ENCODE measurements at regions not wholly inside any gene's neighbourhood (a gene's known extent, or its start where the extent isn't known, plus 50 kb on each side); places are given as distances from the start of the nearest gene placed in this dataset.
"Not testable (repeated sequence)": the region's sequence is repeated elsewhere in the genome, so short reads cannot be mapped to it uniquely, and the experiment has no call there.

GRCh38 chr2:161055289-161055688, 104.9 kb upstream of the TANK start:
- no peak for DNase-seq

- no peak for DNase-seq
Measured at GRCh38 chr2:161059388-161059787, 100.8 kb upstream of the TANK start.

DNA sequence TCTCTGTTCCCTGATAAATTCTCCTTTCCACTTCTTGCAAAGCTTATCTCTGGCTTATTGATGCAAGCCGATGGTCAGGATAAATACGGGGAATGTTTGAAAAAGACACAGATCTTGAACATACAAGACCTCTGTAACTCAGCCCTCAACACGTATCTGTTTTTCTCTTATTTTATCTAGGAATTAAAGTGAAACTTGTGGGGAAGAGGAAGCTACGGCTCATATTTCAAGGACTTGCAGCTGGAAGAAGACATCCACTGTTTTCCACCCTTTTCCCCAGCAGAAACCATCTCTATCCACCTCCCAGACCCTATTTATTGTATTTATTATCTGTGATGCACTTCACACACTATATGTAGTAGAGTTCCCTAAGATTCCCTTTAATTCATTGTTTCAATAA, 98.4 kb upstream of the TANK start:
- no peak for DNase-seq

DNA sequence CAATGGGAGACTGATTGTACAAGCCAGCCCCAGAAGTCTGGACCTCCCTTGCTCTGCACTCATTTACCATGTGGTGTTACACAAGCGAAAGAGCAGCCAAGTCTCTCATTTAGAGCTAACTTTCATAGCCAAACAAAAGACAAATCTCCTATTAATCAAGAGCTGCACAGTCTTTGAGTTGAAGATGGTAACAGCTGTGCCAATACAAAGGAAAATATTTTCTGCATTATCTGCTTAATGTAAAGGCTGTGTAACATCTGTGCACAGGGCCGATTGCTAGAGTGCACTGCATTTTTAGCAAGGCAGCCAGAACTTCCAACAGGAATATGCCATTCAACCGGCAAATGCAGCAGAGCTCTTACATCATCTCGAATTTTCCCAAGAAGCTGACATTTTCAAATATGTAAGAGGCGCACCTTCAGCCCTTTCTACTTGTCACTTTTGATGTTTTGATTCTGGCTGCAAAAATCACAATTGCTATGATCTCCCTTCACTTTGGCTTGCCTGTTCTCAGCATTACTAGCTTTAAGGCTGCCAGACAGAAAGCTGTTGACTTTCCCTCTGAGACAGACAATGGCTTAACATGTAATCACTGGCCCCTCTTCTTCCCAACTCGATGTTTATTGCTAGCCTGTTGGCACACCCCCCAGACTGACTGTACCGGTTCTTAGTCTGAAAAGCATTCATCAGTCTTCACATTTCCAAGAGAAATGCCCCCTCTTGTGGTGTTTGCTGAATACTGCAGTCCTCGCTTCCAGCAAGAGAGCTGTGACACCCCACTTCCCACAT, 96.9 kb upstream of the TANK start:
- peak; percentile 75 to 83 for DNase-seq

- no peak for DNase-seq
Measured at GRCh38 chr2:161063946-161064306, 96.3 kb upstream of the TANK start.

GRCh38 chr2:161067846-161068350, 92.3 kb upstream of the TANK start:
- DNase-seq: no peak

DNA sequence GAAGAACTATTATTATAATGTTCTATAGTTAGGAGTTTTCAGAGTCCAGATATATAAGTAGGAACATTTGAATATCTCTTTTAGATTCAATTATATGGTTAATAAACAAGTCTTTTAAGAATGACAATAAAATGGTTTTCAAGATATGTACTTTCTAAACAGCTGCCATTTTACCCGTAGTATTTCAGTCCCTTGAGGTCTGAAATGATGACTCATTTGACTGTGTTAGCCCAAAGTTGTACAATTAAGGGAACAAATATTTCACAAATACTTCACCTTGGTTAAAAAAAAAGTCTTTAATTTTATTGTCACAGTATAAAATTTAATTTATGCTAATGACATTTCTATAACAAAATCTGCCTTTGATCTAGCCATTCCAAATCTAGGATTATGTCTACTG, 91.6 kb upstream of the TANK start:
- DNase-seq: no peak

DNA sequence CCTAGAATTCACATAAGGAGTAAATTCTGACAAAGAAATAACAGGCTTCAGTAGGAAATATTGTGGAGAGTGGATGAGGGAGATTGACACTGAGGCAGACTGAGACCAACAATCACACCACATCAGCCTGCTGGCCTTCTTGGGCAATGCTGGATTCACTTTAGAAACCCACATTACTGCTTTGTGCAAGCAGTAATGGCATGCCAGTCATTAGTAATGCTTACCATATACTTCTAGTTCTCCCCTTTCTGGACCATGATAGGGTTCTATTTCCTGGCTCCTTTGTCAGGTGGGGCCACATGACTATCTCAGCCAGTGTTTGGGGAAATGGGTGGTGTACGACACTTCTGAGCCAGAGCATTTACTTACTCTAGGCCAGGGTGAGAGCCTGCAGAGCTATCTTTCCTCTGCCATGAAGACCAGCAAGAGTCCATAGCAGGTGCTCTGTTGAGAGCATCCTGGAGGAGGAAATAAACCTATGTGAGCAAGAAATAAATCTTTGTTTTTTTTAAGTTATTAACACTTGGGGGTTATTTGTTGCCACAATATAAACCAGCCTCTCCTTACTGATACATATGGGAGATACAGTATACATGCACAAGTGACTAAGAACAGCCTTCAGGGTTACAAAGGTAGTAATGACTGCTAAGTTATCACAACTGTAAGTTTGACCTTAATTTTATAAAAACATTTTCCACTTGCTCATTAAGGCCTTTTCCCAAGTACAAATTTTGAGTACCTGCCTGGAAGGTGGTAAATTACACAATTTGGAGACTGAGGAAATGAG, 89.3 kb upstream of the TANK start:
- no peak for DNase-seq

DNA sequence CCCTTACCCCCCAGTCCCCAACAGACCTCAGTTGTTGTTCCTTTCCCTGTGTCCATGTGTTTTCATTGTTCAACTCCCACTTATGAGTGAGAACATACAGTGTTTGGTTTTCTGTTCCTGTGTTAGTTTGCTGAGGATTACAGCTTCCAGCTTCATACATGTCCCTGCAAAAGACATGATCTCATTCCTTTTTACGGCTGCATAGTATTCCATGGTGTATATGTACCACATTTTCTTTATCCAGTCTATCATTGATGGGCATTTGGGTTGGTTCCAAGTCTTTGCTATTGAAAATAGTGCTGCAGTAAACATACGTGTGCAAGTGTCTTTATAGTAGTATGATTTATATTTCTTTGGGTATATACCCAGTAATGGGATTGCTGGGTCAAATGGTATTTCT, 87.8 kb upstream of the TANK start:
- not testable (repeated sequence) for DNase-seq

DNA sequence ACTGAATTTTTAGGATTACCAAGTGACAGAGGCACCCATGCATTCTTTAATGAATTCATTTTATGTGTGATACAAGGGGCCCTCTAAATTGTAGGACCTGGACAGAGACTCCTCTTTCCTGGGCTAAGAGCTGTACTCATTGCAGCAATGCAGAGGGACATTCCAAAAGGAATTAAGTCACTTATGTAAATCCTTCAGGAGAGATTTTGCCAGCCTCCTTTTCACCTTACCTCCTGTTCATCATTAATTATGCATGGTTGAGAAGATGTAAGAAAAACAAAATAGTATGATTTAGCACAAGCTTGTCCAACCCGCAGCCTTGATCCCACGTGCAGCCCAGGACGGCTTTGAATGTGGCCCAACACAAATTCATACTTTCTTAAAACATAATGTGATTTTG, 84.5 kb upstream of the TANK start:
- DNase-seq: no peak

DNA sequence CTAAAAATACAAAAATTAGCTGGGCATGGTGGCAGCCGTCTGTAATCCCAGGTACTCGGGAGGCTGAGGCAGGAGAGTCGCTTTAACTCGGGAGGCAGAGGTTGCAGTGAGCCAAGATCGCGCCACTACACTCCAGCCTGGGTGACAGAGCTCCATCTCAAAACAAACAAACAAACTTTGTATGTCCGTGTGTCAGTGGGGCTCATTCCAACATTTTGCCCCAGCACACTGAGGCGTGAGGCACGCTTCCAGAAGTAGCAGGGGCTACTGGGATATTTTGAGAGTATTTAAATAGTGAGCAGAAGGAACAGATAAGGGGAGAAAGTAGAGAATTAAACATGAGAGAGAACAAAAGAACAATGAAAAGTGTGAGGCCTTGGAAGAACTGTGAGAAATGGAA, 83.3 kb upstream of the TANK start:
- no peak for DNase-seq

DNA sequence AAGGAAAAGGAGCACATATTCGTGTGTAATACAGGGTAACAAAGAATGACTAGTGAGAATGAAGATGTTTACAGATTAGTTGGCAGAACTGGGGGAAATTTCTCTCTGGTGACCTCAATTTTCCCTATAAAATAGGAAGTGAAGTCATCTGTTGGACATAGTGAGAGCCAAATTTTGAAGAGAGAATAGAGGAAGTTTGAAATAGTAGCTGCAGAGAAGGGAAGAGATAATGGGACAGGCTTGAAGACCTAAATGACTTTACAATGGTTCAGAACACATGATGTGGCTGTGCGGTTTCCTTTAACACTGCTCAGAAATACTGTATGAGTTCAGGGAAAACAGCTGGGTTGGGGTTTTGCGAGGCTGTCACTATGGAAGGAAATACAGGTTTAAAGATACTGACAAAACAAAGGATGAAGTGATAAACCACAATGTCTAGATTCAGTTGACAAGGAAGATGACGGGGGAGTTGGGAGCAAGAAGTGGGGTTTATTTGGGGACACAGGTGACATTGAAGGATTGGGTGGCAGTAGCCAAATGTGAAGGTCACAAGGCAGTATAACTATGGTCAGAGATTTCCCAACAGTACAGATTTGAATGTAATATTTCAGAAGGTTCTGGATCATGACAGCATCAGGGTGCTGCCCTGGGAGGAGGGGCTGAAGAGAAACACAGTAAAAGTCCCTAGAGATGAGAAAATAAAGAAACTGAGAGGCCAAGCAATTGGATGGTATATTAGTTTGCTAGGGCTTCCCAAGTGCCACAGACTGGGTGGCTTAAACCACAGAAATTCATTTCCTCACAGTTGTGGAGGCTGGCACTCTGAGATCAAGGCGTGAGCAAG, 82.6 kb upstream of the TANK start:
- peak; percentile 23 to 26 for DNase-seq

GRCh38 chr2:161078211-161078539, 82.1 kb upstream of the TANK start:
- no peak for DNase-seq

- DNase-seq: no peak
Measured at GRCh38 chr2:161085149-161085548, 75.1 kb upstream of the TANK start.

GRCh38 chr2:161088658-161089350, 71.4 kb upstream of the TANK start:
- DNase-seq: no peak

DNA sequence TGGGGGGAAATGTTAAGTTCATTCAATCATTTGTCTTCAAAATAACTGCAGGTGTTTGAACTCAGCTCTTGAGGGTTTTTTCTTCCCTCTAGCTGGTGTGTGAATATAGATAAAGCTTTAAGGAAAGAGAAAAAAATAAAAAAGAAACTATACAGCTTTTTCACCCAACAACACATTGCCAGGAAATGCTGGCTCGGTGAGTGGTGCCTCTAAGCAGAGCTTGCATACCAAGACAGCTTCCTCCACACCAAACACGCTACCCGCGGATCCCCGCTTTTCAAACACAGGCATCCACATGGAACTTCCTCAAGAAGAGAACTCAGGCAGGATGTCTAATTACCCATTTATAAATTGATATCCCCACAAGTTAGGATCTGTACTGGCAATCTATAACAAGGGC, 69.8 kb upstream of the TANK start:
- DNase-seq: no peak

DNA sequence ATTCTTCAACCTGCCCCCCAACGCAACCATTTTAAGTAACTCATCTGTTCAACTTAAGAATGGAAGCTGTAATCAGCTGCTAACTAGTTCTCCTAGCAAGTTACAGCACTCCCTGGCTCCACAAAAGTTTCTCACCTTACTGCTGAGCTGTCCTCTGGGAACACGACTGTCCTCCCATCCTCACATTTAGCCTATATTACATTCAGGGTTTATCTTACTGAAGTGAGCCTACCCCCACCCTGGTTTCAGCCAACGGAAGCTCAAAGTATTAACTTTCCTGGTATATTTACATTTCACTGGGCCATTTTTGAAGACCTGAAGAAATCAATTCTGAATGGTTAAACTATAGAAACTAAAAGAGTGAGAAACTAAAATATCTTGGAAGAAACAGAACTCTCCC, 64.9 kb upstream of the TANK start:
- no peak for DNase-seq

GRCh38 chr2:161096336-161096735, 63.9 kb upstream of the TANK start:
- DNase-seq: no peak

GRCh38 chr2:161097157-161097556, 63.1 kb upstream of the TANK start:
- no peak for DNase-seq

GRCh38 chr2:161100211-161100895, 59.9 kb upstream of the TANK start:
- DNase-seq: no peak

DNA sequence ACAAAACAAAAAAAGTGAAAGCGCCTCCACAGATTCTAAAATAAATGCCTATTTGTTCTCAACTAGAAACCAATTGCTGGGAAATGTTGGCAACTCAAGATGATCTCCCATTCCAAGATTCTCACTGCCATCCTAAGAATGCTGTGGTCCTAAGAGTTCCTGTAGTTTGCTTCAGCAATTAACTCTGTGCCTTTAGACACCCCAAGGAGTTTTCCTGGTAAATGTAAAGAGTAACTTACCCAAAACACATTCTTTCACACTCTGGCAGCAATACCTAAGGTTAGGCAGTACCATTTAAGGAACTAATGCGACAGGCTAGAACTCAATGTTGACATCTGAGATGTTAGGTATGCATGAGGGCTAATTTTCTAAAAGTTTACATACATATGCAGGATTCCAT, 58.8 kb upstream of the TANK start:
- no peak for DNase-seq
